IMR-90 (cell line): ENCODE measurements at regions not wholly inside any gene's neighbourhood (a gene's known extent, or its start where the extent isn't known, plus 50 kb on each side); places are given as distances from the start of the nearest gene placed in this dataset.

Experiments
- BHLHE40 ChIP-seq: fragments of 150-350 bp; IDR thresholded peaks from 2 replicates; pipeline ENCODE4 v1.6.1; 2016; ENCODE audit warnings: mild to moderate bottlenecking, low read depth, low read length
- CEBPB ChIP-seq: IDR thresholded peaks from 2 replicates; pipeline ENCODE4 v1.6.1; 2012; ENCODE audit warnings: low read depth, low read length, improper control_type of control experiment
- CHD1 ChIP-seq: IDR thresholded peaks from 2 replicates; pipeline ENCODE4 v1.6.1; 2012; ENCODE audit warnings: low read depth, low read length, improper control_type of control experiment
- CTCF ChIP-seq: conservative IDR thresholded peaks from 2 replicates; pipeline ENCODE4 v1.5.1; 2012; ENCODE audit warnings: mild to moderate bottlenecking, low read depth, low read length, improper control_type of control experiment
- MAFK ChIP-seq: IDR thresholded peaks from 2 replicates; pipeline ENCODE4 v1.6.1; 2012; ENCODE audit warnings: low read depth, low read length, improper control_type of control experiment
- MAZ ChIP-seq: IDR thresholded peaks from 2 replicates; pipeline ENCODE4 v1.6.1; 2012; ENCODE audit warnings: low read depth, mild to moderate bottlenecking, low read length, improper control_type of control experiment, moderate library complexity, borderline replicate concordance
- MXI1 ChIP-seq: IDR thresholded peaks from 2 replicates; pipeline ENCODE4 v1.6.1; 2012; ENCODE audit warnings: low read depth, mild to moderate bottlenecking, low read length, moderate library complexity, borderline replicate concordance
- POLR2A ChIP-seq: IDR thresholded peaks from 2 replicates; pipeline ENCODE4 v1.6.1; 2012; ENCODE audit warnings: mild to moderate bottlenecking, low read depth, low read length
- RAD21 ChIP-seq: IDR thresholded peaks from 2 replicates; pipeline ENCODE4 v1.6.1; 2012; ENCODE audit warnings: low read length, improper control_type of control experiment
- RCOR1 ChIP-seq: IDR thresholded peaks from 2 replicates; pipeline ENCODE4 v1.6.1; 2012; ENCODE audit warnings: mild to moderate bottlenecking, low read length, improper control_type of control experiment; ENCODE audit not compliant: insufficient replicate concordance
- RFX5 ChIP-seq: IDR thresholded peaks from 2 replicates; pipeline ENCODE4 v1.8.0; 2012; ENCODE audit warnings: low read depth, mild to moderate bottlenecking, low read length, moderate library complexity
- SMC3 ChIP-seq: fragments of 150-350 bp; IDR thresholded peaks from 2 replicates; pipeline ENCODE4 v1.6.1; 2016; ENCODE audit warnings: low read depth, mild to moderate bottlenecking, antibody characterized with exemption, low read length, moderate library complexity

GRCh38 chr9:79289856-79290255, 281.9 kb upstream of the TLE4 start:
- TF ChIP-seq POLR2A: no peak
- no peak for TF ChIP-seq CTCF
- no peak for TF ChIP-seq RFX5
- no peak for TF ChIP-seq MAZ
- TF ChIP-seq BHLHE40: no peak
- no peak for TF ChIP-seq MAFK
- TF ChIP-seq MXI1: no peak
- no peak for TF ChIP-seq CHD1
- no peak for TF ChIP-seq SMC3
- no peak for TF ChIP-seq RAD21
- no peak for TF ChIP-seq CEBPB
- no peak for TF ChIP-seq RCOR1
